Endothelial cell of umbilical vein (primary cell): ENCODE measurements at regions not wholly inside any gene's neighbourhood (a gene's known extent, or its start where the extent isn't known, plus 50 kb on each side); places are given as distances from the start of the nearest gene placed in this dataset.

Experiments used
- FOS ChIP-seq: IDR thresholded peaks from 2 replicates; pipeline ENCODE4 v1.6.1; 2011; ENCODE audit warnings: mild to moderate bottlenecking, low read length, moderate library complexity, borderline replicate concordance; ENCODE audit not compliant: insufficient read depth
- MYC ChIP-seq: IDR thresholded peaks from one replicate; pipeline ENCODE4 v1.6.1; 2011; ENCODE audit warnings: mild to moderate bottlenecking, low read depth, low read length
- POLR2A ChIP-seq: IDR thresholded peaks from 2 replicates; pipeline ENCODE4 v1.6.1; 2012; ENCODE audit warnings: low read depth, mild to moderate bottlenecking, control low read depth, low read length
- POLR2AphosphoS5 ChIP-seq: IDR thresholded peaks from 2 replicates; pipeline ENCODE4 v1.6.1; 2012; ENCODE audit warnings: low read depth, mild to moderate bottlenecking, control low read depth, low read length, moderate library complexity; ENCODE audit not compliant: insufficient read depth
- TF ChIP-seq, protein P1 (sequence below), 2 donors: IDR thresholded peaks; 1 replicate in 1 of 2; 2 replicates in 1 of 2; pipeline ENCODE4 v1.5.1; 2011; ENCODE audit warnings: low read length in 2 of 2, mild to moderate bottlenecking in 2 of 2, moderate library complexity in 2 of 2, control low read depth in 1 of 2, inconsistent platforms in 1 of 2, low read depth in 1 of 2; ENCODE audit not compliant: insufficient read depth in 1 of 2; ENCODE audit errors: extremely low read depth in 1 of 2
- TF ChIP-seq, protein P2 (sequence below): IDR thresholded peaks from 2 replicates; pipeline ENCODE4 v1.6.1; 2011; ENCODE audit not compliant: insufficient read depth, insufficient read length

DNA sequence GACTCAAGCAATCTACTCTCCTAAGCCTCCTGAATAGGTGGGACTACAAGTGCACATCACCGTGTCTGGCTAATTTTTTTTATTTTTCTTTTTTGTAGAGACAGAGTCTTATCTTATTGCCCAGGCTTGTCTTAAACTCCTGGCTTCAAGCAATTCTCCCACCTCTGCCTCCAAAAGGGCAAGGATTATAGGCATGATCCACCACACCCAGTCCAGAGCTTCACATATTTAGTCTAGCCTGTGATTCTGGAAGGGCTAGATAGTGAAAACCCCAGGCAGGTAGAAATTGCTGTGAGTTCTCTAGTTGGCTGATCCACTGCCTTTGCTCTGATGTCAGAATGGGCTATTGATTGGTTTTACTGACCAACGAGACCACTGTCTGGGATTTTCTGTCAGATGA, 854.6 kb upstream of the MIR17HG start:
- TF ChIP-seq, protein P1, sequence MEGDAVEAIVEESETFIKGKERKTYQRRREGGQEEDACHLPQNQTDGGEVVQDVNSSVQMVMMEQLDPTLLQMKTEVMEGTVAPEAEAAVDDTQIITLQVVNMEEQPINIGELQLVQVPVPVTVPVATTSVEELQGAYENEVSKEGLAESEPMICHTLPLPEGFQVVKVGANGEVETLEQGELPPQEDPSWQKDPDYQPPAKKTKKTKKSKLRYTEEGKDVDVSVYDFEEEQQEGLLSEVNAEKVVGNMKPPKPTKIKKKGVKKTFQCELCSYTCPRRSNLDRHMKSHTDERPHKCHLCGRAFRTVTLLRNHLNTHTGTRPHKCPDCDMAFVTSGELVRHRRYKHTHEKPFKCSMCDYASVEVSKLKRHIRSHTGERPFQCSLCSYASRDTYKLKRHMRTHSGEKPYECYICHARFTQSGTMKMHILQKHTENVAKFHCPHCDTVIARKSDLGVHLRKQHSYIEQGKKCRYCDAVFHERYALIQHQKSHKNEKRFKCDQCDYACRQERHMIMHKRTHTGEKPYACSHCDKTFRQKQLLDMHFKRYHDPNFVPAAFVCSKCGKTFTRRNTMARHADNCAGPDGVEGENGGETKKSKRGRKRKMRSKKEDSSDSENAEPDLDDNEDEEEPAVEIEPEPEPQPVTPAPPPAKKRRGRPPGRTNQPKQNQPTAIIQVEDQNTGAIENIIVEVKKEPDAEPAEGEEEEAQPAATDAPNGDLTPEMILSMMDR (IDR thresholded peaks at IDR 0.05; ENCODE audit: extremely low read depth in 1 of 2, insufficient read depth in 1 of 2, low read depth in 1 of 2, low read length in 2 of 2) = no peak
- no peak for TF ChIP-seq MYC
- TF ChIP-seq, protein P2, sequence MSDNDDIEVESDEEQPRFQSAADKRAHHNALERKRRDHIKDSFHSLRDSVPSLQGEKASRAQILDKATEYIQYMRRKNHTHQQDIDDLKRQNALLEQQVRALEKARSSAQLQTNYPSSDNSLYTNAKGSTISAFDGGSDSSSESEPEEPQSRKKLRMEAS = no peak
- no peak for TF ChIP-seq POLR2A
- TF ChIP-seq FOS = no peak
- no peak for TF ChIP-seq POLR2AphosphoS5
